Right lobe of liver (tissue), 6 donors: ENCODE measurements at regions not wholly inside any gene's neighbourhood (a gene's known extent, or its start where the extent isn't known, plus 50 kb on each side); places are given as distances from the start of the nearest gene placed in this dataset.

Experiments
- ATAC-seq, 4 donors: fragments of 200-7000 bp; cut with Tn5 transposase; one replicate each; pipeline ENCODE4 v1.9.1; 2020; ENCODE audit warnings: mild to moderate bottlenecking in 4 of 4, moderate library complexity in 4 of 4
- DNase-seq, 3 donors: peaks; one replicate each; pipeline ENCODE4 v3.0.0-alpha.2; 2020
- H3K27ac ChIP-seq, 3 donors: fragments of 200-600 bp; one replicate each; pipeline ENCODE4 v1.8.0; 2022
- H3K27me3 ChIP-seq, 2 donors: fragments of 200-600 bp; one replicate each; pipeline ENCODE4 v1.8.0; 2022
- H3K36me3 ChIP-seq, 4 donors: fragments of 200-600 bp; sonication (generic) in 1 of 4; one replicate each; pipeline versions ENCODE4 v1.5.1 to v1.8.0; 2017 to 2022; ENCODE audit warnings: control low read depth in 1 of 4
- H3K4me1 ChIP-seq, 4 donors: fragments of 200-600 bp; sonication (generic) in 1 of 4; one replicate each; pipeline versions ENCODE4 v1.5.1 to v1.8.0; 2017 to 2022; ENCODE audit warnings: control low read depth in 1 of 4
- H3K4me3 ChIP-seq, 3 donors: fragments of 200-600 bp; one replicate each; pipeline ENCODE4 v1.8.0; 2022
- H3K9me3 ChIP-seq, 4 donors: fragments of 200-600 bp; sonication (generic) in 1 of 4; one replicate each; pipeline versions ENCODE4 v1.5.1 to v1.8.0; 2017 to 2022; ENCODE audit warnings: control low read depth in 1 of 4
- CTCF ChIP-seq, 4 donors: fragments of 200-600 bp in 3 of 4; fragments of 450-650 bp in 1 of 4; IDR thresholded peaks; one replicate each; pipeline versions ENCODE4 v1.5.1 to v1.8.0; 2016 to 2022; ENCODE audit warnings: antibody characterized with exemption in 4 of 4, mild to moderate bottlenecking in 2 of 4
- POLR2A ChIP-seq: fragments of 450-650 bp; IDR thresholded peaks from one replicate; pipeline ENCODE4 v1.6.1; 2017; ENCODE audit warnings: antibody characterized with exemption, mild to moderate bottlenecking
- WGBS: methylation state at CpG from one replicate; pipeline ENCODE4 v1.1.6; 2018; ENCODE audit warnings: low coverage, low lambda C conversion rate; ENCODE audit not compliant: insufficient coverage; ENCODE audit errors: missing lambda C conversion rate; 5-methylcytosine and 5-hydroxymethylcytosine counted together
- intact Hi-C, 2 donors: fragments of 100-400 bp; cut with DNase I; formaldehyde crosslinking; loops; one replicate each; pipeline versions ENCODE4 v1.11.2 to v1.14.1; 2022
- donor health status: DM: no; HTN: yes; CAD: no.
- donor health status: DM: no; HTN: no; CAD: no.
- donor health status: DM: no; HTN: no; CAD: no.
- donor health status: DM: no; HTN: yes; CAD: no.
- donor health status: DM: no; HTN: yes; CAD: no.

- Histone ChIP-seq H3K27ac (no peak overlapping the region), H3K4me3 (no peak overlapping the region), H3K36me3 (no peaks in the 10 kb centered on the region), H3K27me3 (no peaks in the 10 kb centered on the region), H3K9me3 (no peaks in the 10 kb centered on the region), H3K4me1 (no peaks in the 10 kb centered on the region)
- ATAC-seq: no peak
- WGBS: 58% methylated on average over 2 of the region's 2 CpGs
- DNase-seq: no peak
- intact Hi-C loops: no loop called here
- TF ChIP-seq CTCF (IDR thresholded peaks at IDR 0.05) (no peak), POLR2A (no peak)
Observed at GRCh38 chr1:72579629-72580028, 297.3 kb upstream of the NEGR1 start.

- DNase-seq (no peak), ATAC-seq (no peak)
- intact Hi-C loops: loop anchor here in 1 of 2 donors (2.0 kb wide), 1 partner anchor 30 kb away; no protein-coding TSS in a partner anchor
- Histone ChIP-seq H3K27ac (no peak overlapping the region), H3K9me3 (no peaks in the 10 kb centered on the region), H3K36me3 (no peaks in the 10 kb centered on the region), H3K4me1 (no peaks in the 10 kb centered on the region), H3K4me3 (no peak overlapping the region), H3K27me3 (no peaks in the 10 kb centered on the region)
- TF ChIP-seq POLR2A (no peak), CTCF (IDR thresholded peaks at IDR 0.05) (no peak)
- 43% methylated on average over 2 of the region's 2 CpGs for WGBS
Observed at GRCh38 chr1:72570815-72571214, 288.5 kb upstream of the NEGR1 start.

- intact Hi-C loops: no loop called here
- H3K27ac ChIP-seq: no peak overlapping the region
- no peaks in the 10 kb centered on the region for H3K9me3 ChIP-seq
- H3K4me3 ChIP-seq: no peak overlapping the region
- no peaks in the 10 kb centered on the region for H3K36me3 ChIP-seq
- DNase-seq: no peak
- no peaks in the 10 kb centered on the region for H3K27me3 ChIP-seq
- no peak for ATAC-seq
- WGBS: 55% methylated on average over 1 of the region's 1 CpG
- TF ChIP-seq POLR2A (no peak), CTCF (IDR thresholded peaks at IDR 0.05) (no peak)
- H3K4me1 ChIP-seq: no peaks in the 10 kb centered on the region
Observed at GRCh38 chr1:72568113-72568512, 285.8 kb upstream of the NEGR1 start.

GRCh38 chr1:72567521-72567920, 285.2 kb upstream of the NEGR1 start:
- intact Hi-C loops: no loop called here
- H3K27me3 ChIP-seq: no peaks in the 10 kb centered on the region
- no peaks in the 10 kb centered on the region for H3K9me3 ChIP-seq
- H3K27ac ChIP-seq: no peak overlapping the region
- no peak overlapping the region for H3K4me3 ChIP-seq
- H3K4me1 ChIP-seq: no peaks in the 10 kb centered on the region
- TF ChIP-seq CTCF (IDR thresholded peaks at IDR 0.05): no peak
- no peak for TF ChIP-seq POLR2A
- no peaks in the 10 kb centered on the region for H3K36me3 ChIP-seq
- ATAC-seq (no peak), DNase-seq (no peak)

GRCh38 chr1:72564749-72565148, 282.4 kb upstream of the NEGR1 start:
- Histone ChIP-seq H3K4me1 (no peaks in the 10 kb centered on the region), H3K9me3 (no peaks in the 10 kb centered on the region), H3K27me3 (no peaks in the 10 kb centered on the region), H3K4me3 (no peak overlapping the region), H3K36me3 (no peaks in the 10 kb centered on the region), H3K27ac (no peak overlapping the region)
- WGBS: 82% methylated on average over 5 of the region's 5 CpGs
- intact Hi-C loops: no loop called here
- TF ChIP-seq POLR2A (no peak), CTCF (IDR thresholded peaks at IDR 0.05) (no peak)
- ATAC-seq: no peak
- no peak for DNase-seq
